HFFc6 (cell line): ENCODE measurements at regions not wholly inside any gene's neighbourhood (a gene's known extent, or its start where the extent isn't known, plus 50 kb on each side); places are given as distances from the start of the nearest gene placed in this dataset.

Source experiments
- DNase-seq: peaks from one replicate; pipeline ENCODE4 v3.0.0-alpha.2; 2018
- H3K27ac Mint-ChIP-seq: 2 replicates; pipeline ENCODE4 v1.8.0; 2020; ENCODE audit warnings: mild to moderate bottlenecking, mixed read lengths
- H3K27me3 Mint-ChIP-seq: 2 replicates; pipeline ENCODE4 v1.8.0; 2021; ENCODE audit warnings: mild to moderate bottlenecking, moderate library complexity, mixed read lengths; ENCODE audit not compliant: insufficient read depth
- H3K36me3 Mint-ChIP-seq: 2 replicates; pipeline ENCODE4 v1.8.0; 2021; ENCODE audit warnings: low read depth, mixed read lengths
- H3K4me1 Mint-ChIP-seq: 2 replicates; pipeline ENCODE4 v1.8.0; 2020; ENCODE audit warnings: low read depth, mixed read lengths
- H3K4me3 Mint-ChIP-seq: 2 replicates; pipeline ENCODE4 v1.8.0; 2020; ENCODE audit warnings: mild to moderate bottlenecking, moderate library complexity, mixed read lengths
- H3K9me3 Mint-ChIP-seq: 2 replicates; pipeline ENCODE4 v1.8.0; 2020; ENCODE audit warnings: mild to moderate bottlenecking, mixed read lengths
- CTCF ChIP-seq: fragments of 200-600 bp; sonication (generic); IDR thresholded peaks from 2 replicates; pipeline ENCODE4 v1.5.0; 2021; ENCODE audit warnings: antibody characterized with exemption, mild to moderate bottlenecking

GRCh38 chr2:149828520-149829210 is 241.1 kb upstream of the MMADHC start:
- Mint-ChIP-seq H3K36me3 (no peaks in the 10 kb centered on the region), H3K27me3 (no peaks in the 10 kb centered on the region; the same call in none of the 2 replicates), H3K4me3 (no peak overlapping the region), H3K27ac (no peak overlapping the region), H3K4me1 (peaks cover 25% of the 10 kb centered on the region), H3K9me3 (no peaks in the 10 kb centered on the region)
- no peak for TF ChIP-seq CTCF
- DNase-seq = no peak

GRCh38 chr2:149827585-149828126 is 240.1 kb upstream of the MMADHC start:
- no peak for DNase-seq
- H3K36me3 Mint-ChIP-seq = no peaks in the 10 kb centered on the region
- H3K27me3 Mint-ChIP-seq = no peaks in the 10 kb centered on the region; the same call in none of the 2 replicates
- H3K4me3 Mint-ChIP-seq = no peak overlapping the region
- no peaks in the 10 kb centered on the region for H3K9me3 Mint-ChIP-seq
- H3K27ac Mint-ChIP-seq = no peak overlapping the region
- TF ChIP-seq CTCF = no peak
- H3K4me1 Mint-ChIP-seq = peaks cover 17% of the 10 kb centered on the region

- Mint-ChIP-seq H3K27ac (no peak overlapping the region), H3K4me1 (peaks cover 12% of the 10 kb centered on the region), H3K36me3 (no peaks in the 10 kb centered on the region), H3K4me3 (no peak overlapping the region), H3K27me3 (no peaks in the 10 kb centered on the region; the same call in none of the 2 replicates), H3K9me3 (no peaks in the 10 kb centered on the region)
- no peak for TF ChIP-seq CTCF
- no peak for DNase-seq
Observed at GRCh38 chr2:149826471-149827125, 239.0 kb upstream of the MMADHC start.

- TF ChIP-seq CTCF = no peak
- H3K27ac Mint-ChIP-seq = no peak overlapping the region
- H3K36me3 Mint-ChIP-seq = no peaks in the 10 kb centered on the region
- H3K4me1 Mint-ChIP-seq = peaks cover 12% of the 10 kb centered on the region
- no peaks in the 10 kb centered on the region; the same call in none of the 2 replicates for H3K27me3 Mint-ChIP-seq
- no peak overlapping the region for H3K4me3 Mint-ChIP-seq
- no peaks in the 10 kb centered on the region for H3K9me3 Mint-ChIP-seq
- no peak for DNase-seq
Observed at GRCh38 chr2:149825473-149825872, 237.9 kb upstream of the MMADHC start.

GRCh38 chr2:149824136-149824535 is 236.6 kb upstream of the MMADHC start:
- Mint-ChIP-seq H3K4me1 (peaks cover 12% of the 10 kb centered on the region), H3K9me3 (no peaks in the 10 kb centered on the region), H3K36me3 (no peaks in the 10 kb centered on the region), H3K27ac (no peak overlapping the region), H3K27me3 (no peaks in the 10 kb centered on the region; the same call in none of the 2 replicates), H3K4me3 (no peak overlapping the region)
- no peak for DNase-seq
- TF ChIP-seq CTCF = no peak
